22Rv1 (cell line): ENCODE measurements at regions not wholly inside any gene's neighbourhood (a gene's known extent, or its start where the extent isn't known, plus 50 kb on each side); places are given as distances from the start of the nearest gene placed in this dataset.

Source experiments
- H3K27ac ChIP-seq: fragments of 450-650 bp; 2 replicates; pipeline ENCODE4 v1.5.1; 2017
- ZFX ChIP-seq: fragments of 450-650 bp; IDR thresholded peaks from 2 replicates; pipeline ENCODE4 v1.6.1; 2017; ENCODE audit warnings: antibody characterized with exemption, borderline replicate concordance
- TF ChIP-seq, protein P1 (sequence below): fragments of 450-650 bp; IDR thresholded peaks from 2 replicates; pipeline ENCODE4 v1.5.1; 2017; ENCODE audit warnings: mild to moderate bottlenecking

DNA sequence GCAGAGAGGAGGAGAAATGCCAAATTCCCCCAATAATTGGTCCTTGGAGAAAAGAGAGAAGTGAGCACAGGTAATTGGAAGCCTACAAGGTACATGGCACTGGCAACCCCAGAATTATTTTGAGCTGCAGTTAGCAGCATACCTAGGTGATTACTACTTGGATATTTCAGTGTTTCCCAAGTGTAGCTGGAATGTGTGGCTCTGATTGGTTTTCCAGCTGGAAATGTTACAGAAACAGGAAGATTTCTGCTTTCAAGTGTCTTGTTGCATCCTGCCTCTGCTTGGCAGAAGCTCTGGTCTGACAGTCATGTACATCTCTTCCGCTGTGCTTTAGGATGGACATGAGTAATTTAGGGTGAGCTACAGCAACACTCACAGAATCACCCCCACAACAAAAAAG lies 262.1 kb downstream of the ENC1 start:
- no peak for TF ChIP-seq ZFX
- TF ChIP-seq, protein P1, sequence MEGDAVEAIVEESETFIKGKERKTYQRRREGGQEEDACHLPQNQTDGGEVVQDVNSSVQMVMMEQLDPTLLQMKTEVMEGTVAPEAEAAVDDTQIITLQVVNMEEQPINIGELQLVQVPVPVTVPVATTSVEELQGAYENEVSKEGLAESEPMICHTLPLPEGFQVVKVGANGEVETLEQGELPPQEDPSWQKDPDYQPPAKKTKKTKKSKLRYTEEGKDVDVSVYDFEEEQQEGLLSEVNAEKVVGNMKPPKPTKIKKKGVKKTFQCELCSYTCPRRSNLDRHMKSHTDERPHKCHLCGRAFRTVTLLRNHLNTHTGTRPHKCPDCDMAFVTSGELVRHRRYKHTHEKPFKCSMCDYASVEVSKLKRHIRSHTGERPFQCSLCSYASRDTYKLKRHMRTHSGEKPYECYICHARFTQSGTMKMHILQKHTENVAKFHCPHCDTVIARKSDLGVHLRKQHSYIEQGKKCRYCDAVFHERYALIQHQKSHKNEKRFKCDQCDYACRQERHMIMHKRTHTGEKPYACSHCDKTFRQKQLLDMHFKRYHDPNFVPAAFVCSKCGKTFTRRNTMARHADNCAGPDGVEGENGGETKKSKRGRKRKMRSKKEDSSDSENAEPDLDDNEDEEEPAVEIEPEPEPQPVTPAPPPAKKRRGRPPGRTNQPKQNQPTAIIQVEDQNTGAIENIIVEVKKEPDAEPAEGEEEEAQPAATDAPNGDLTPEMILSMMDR, result no peak
- H3K27ac ChIP-seq, result no peak overlapping the region

GRCh38 chr5:74376187-74376586 lies 264.3 kb downstream of the ENC1 start:
- TF ChIP-seq, protein P1, result no peak
- no peak for TF ChIP-seq ZFX
- H3K27ac ChIP-seq, result no peak overlapping the region

GRCh38 chr5:74375271-74375670 lies 265.3 kb downstream of the ENC1 start:
- TF ChIP-seq, protein P1, result no peak
- TF ChIP-seq ZFX, result no peak
- no peak overlapping the region for H3K27ac ChIP-seq

DNA sequence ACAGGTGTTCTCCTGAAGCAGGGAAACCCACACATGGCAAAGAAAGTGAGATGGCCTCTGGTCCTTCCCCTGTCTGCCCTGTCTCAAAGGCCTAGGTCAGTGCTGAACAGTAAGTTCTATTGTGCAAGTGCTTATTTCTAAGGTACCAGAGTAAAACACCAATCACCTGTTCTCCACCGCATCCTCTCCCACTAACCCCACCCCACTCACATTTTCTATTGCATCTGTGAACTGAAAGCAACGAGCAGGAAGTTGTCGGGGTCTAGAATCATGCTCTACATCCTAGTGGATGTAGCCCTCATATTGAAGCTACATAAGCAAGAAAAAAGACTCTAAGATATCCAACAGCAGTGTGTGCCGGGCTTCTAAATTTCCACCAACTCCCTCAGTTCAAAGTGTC lies 265.9 kb downstream of the ENC1 start:
- TF ChIP-seq ZFX, result no peak
- TF ChIP-seq, protein P1, result no peak
- H3K27ac ChIP-seq, result no peak overlapping the region

DNA sequence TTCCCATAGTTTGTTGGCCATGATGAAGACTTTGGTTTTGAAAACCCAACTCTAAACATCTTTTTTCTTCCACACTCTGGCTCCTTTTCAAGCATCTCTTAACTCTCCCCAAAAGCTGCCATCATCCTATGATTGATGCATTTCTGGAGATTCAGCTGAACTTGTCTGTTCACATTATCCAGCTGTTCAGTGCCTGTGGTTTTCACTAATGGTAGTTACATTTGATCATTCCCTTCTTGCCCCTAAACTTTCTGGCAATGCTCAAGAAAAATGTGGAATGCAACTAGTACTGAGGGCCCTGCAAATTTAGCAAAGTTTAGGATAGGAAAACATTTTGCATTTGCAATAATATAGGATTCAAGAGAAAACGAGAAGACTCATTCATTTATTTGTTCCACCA lies 267.5 kb downstream of the ENC1 start:
- no peak overlapping the region for H3K27ac ChIP-seq
- TF ChIP-seq ZFX, result no peak
- TF ChIP-seq, protein P1, result no peak

- no peak overlapping the region for H3K27ac ChIP-seq
- TF ChIP-seq, protein P1, result no peak
- TF ChIP-seq ZFX, result no peak
Observed at GRCh38 chr5:74372502-74373064, 267.9 kb downstream of the ENC1 start.

GRCh38 chr5:74372051-74372450 lies 268.5 kb downstream of the ENC1 start:
- no peak overlapping the region for H3K27ac ChIP-seq
- no peak for TF ChIP-seq ZFX
- TF ChIP-seq, protein P1, result no peak
